ENCODE measurements at regions not wholly inside any gene's neighbourhood (a gene's known extent, or its start where the extent isn't known, plus 50 kb on each side); places are given as distances from the start of the nearest gene placed in this dataset.
A peak's percentile ranks its signal among the peaks of the same experiment; 100 is the strongest.

- Mint-ChIP-seq H3K4me3 (peak overlapping the region in 1 of 2 donors; percentile 55), H3K4me1 (no peaks in the 10 kb centered on the region), H3K9me3 (peaks cover 0 to 12% (median 5%) of the 10 kb centered on the region in 7 donors), H3K36me3 (no peaks in the 10 kb centered on the region), H3K27ac (no peak overlapping the region), H3K27me3 (ENCODE audit: low read depth in 3 of 3) (peaks cover 18 to 32% (median 25%) of the 10 kb centered on the region in 3 donors)
- no peak overlapping the region for H3K4me3 ChIP-seq (replicated peaks in 1 of 3; ENCODE audit: low read depth in 2 of 3, low read length in 3 of 3)
- no peak overlapping the region for H3K27ac ChIP-seq (ENCODE audit: low read depth in 1 of 2, low read length in 2 of 2)
- TF ChIP-seq CTCF (IDR thresholded peaks at IDR 0.05): no peak
- no peak overlapping the region for H3K9ac ChIP-seq (ENCODE audit: insufficient read depth, low read length, poor library complexity, severe bottlenecking)
- no peak overlapping the region for H2AFZ ChIP-seq (ENCODE audit: insufficient read depth, low read depth, low read length, poor library complexity, severe bottlenecking)
- no peak overlapping the region for H3K4me2 ChIP-seq (replicated peaks; ENCODE audit: extremely low read depth, low read length, poor library complexity, severe bottlenecking)
- 34% methylated on average over 11 of the region's 14 CpGs for WGBS (ENCODE audit: insufficient coverage)
- no peaks in the 10 kb centered on the region for H4K20me1 ChIP-seq (ENCODE audit: insufficient read depth, low read length)
- no peaks in the 10 kb centered on the region for H3K9me3 ChIP-seq (replicated peaks in 1 of 2; ENCODE audit: control insufficient read depth in 1 of 2, insufficient read depth in 1 of 2, low read length in 2 of 2)
- intact Hi-C loops (cut with micrococcal nuclease): no loop called here
- no peaks in the 10 kb centered on the region for H3K36me3 ChIP-seq (replicated peaks in 1 of 2; ENCODE audit: control insufficient read depth in 1 of 2, insufficient read depth in 2 of 2, low read length in 2 of 2)
- H3K4me1 ChIP-seq (ENCODE audit: control insufficient read depth in 1 of 2, insufficient read depth in 2 of 2, low read length in 2 of 2): no peaks in the 10 kb centered on the region
- peaks cover 0 to 8% of the 10 kb centered on the region in 2 donors for H3K27me3 ChIP-seq (ENCODE audit: control insufficient read depth in 2 of 2, insufficient read depth in 2 of 2, low read length in 2 of 2)
- no peaks in the 10 kb centered on the region for H3K79me2 ChIP-seq (ENCODE audit: insufficient read depth, low read length)
- no peak for DNase-seq
These were observed 70.8 kb downstream of the ADRA2C start for GRCh38 chr4:3836756-3837601.

- intact Hi-C loops (cut with micrococcal nuclease): no loop called here
- Mint-ChIP-seq H3K4me3 (no peak overlapping the region), H3K4me1 (no peaks in the 10 kb centered on the region), H3K9me3 (peaks cover 0 to 15% (median 5%) of the 10 kb centered on the region in 7 donors), H3K27me3 (ENCODE audit: low read depth in 3 of 3) (peaks cover 19 to 34% (median 26%) of the 10 kb centered on the region in 3 donors), H3K36me3 (no peaks in the 10 kb centered on the region), H3K27ac (no peak overlapping the region)
- H4K20me1 ChIP-seq (ENCODE audit: insufficient read depth, low read length): no peaks in the 10 kb centered on the region
- H3K79me2 ChIP-seq (ENCODE audit: insufficient read depth, low read length): no peaks in the 10 kb centered on the region
- no peaks in the 10 kb centered on the region for H3K4me1 ChIP-seq (ENCODE audit: control insufficient read depth in 1 of 2, insufficient read depth in 2 of 2, low read length in 2 of 2)
- no peak for TF ChIP-seq CTCF (IDR thresholded peaks at IDR 0.05)
- no peak overlapping the region for H3K27ac ChIP-seq (ENCODE audit: low read depth in 1 of 2, low read length in 2 of 2)
- no peak overlapping the region for H2AFZ ChIP-seq (ENCODE audit: insufficient read depth, low read depth, low read length, poor library complexity, severe bottlenecking)
- H3K9me3 ChIP-seq (replicated peaks in 1 of 2; ENCODE audit: control insufficient read depth in 1 of 2, insufficient read depth in 1 of 2, low read length in 2 of 2): no peaks in the 10 kb centered on the region
- DNase-seq: no peak
- no peak overlapping the region for H3K9ac ChIP-seq (ENCODE audit: insufficient read depth, low read length, poor library complexity, severe bottlenecking)
- WGBS (ENCODE audit: insufficient coverage): 87% methylated on average over 6 of the region's 6 CpGs
- no peaks in the 10 kb centered on the region for H3K36me3 ChIP-seq (replicated peaks in 1 of 2; ENCODE audit: control insufficient read depth in 1 of 2, insufficient read depth in 2 of 2, low read length in 2 of 2)
- no peak overlapping the region for H3K4me3 ChIP-seq (replicated peaks in 1 of 3; ENCODE audit: low read depth in 2 of 3, low read length in 3 of 3)
- peaks cover 0 to 9% of the 10 kb centered on the region in 2 donors for H3K27me3 ChIP-seq (ENCODE audit: control insufficient read depth in 2 of 2, insufficient read depth in 2 of 2, low read length in 2 of 2)
- H3K4me2 ChIP-seq (replicated peaks; ENCODE audit: extremely low read depth, low read length, poor library complexity, severe bottlenecking): no peak overlapping the region
These were observed 72.5 kb downstream of the ADRA2C start for GRCh38 chr4:3838437-3839380.
